Right kidney (tissue), 1 donor: ENCODE measurements at regions not wholly inside any gene's neighbourhood (a gene's known extent, or its start where the extent isn't known, plus 50 kb on each side); places are given as distances from the start of the nearest gene placed in this dataset.

Experiments used
- DNase-seq: peaks from one replicate; pipeline ENCODE4 v3.0.0-alpha.2; 2016

- DNase-seq: no peak
Measured at GRCh38 chr2:60319031-60319547, 234.4 kb downstream of the BCL11A start.

GRCh38 chr2:60318544-60318943 lies 234.9 kb downstream of the BCL11A start:
- no peak for DNase-seq

- DNase-seq: no peak
Measured at GRCh38 chr2:60317844-60318243, 235.6 kb downstream of the BCL11A start.

GRCh38 chr2:60317034-60317386 lies 236.4 kb downstream of the BCL11A start:
- no peak for DNase-seq

- no peak for DNase-seq
Measured at GRCh38 chr2:60316381-60317033, 236.9 kb downstream of the BCL11A start.

- DNase-seq: no peak
Measured at GRCh38 chr2:60313470-60314172, 239.8 kb downstream of the BCL11A start.

GRCh38 chr2:60312618-60313017 lies 240.8 kb downstream of the BCL11A start:
- no peak for DNase-seq

GRCh38 chr2:60311524-60311923 lies 241.9 kb downstream of the BCL11A start:
- DNase-seq: no peak

GRCh38 chr2:60309941-60310660 lies 243.4 kb downstream of the BCL11A start:
- no peak for DNase-seq

GRCh38 chr2:60309336-60309735 lies 244.1 kb downstream of the BCL11A start:
- DNase-seq: no peak

GRCh38 chr2:60306267-60306861 lies 247.1 kb downstream of the BCL11A start:
- no peak for DNase-seq

- no peak for DNase-seq
Measured at GRCh38 chr2:60303680-60304079, 249.8 kb downstream of the BCL11A start.

- no peak for DNase-seq
Measured at GRCh38 chr2:60302377-60303126, 250.9 kb downstream of the BCL11A start.

- DNase-seq: no peak
Measured at GRCh38 chr2:60301726-60302125, 251.7 kb downstream of the BCL11A start.

GRCh38 chr2:60299179-60299578 lies 254.3 kb downstream of the BCL11A start:
- no peak for DNase-seq

GRCh38 chr2:60298006-60298696 lies 255.3 kb downstream of the BCL11A start:
- DNase-seq: no peak

- DNase-seq: no peak
Measured at GRCh38 chr2:60297296-60298005, 256.0 kb downstream of the BCL11A start.

GRCh38 chr2:60296219-60296955 lies 257.1 kb downstream of the BCL11A start:
- no peak for DNase-seq

GRCh38 chr2:60295636-60295962 lies 257.9 kb downstream of the BCL11A start:
- DNase-seq: no peak

- DNase-seq: no peak
Measured at GRCh38 chr2:60294901-60295635, 258.4 kb downstream of the BCL11A start.
